Endodermal cell (in vitro differentiated cells): ENCODE measurements at regions not wholly inside any gene's neighbourhood (a gene's known extent, or its start where the extent isn't known, plus 50 kb on each side); places are given as distances from the start of the nearest gene placed in this dataset.

Source experiments
- DNase-seq: peaks from one replicate; pipeline ENCODE4 v3.0.0-alpha.2; 2017
- H3K27ac ChIP-seq: 2 replicates; pipeline ENCODE4 v1.5.1; 2013; ENCODE audit warnings: mild to moderate bottlenecking, low read depth, low read length, moderate library complexity
- H3K27me3 ChIP-seq: 2 replicates; pipeline ENCODE4 v1.6.1; 2013; ENCODE audit warnings: mild to moderate bottlenecking, low read length, moderate library complexity; ENCODE audit not compliant: insufficient read depth, control insufficient read depth, poor library complexity, severe bottlenecking
- H3K36me3 ChIP-seq: 2 replicates; pipeline ENCODE4 v1.7.0; 2013; ENCODE audit warnings: mild to moderate bottlenecking, low read length, moderate library complexity; ENCODE audit not compliant: control insufficient read depth, insufficient read depth
- H3K4me1 ChIP-seq: one replicate; pipeline ENCODE4 v1.7.0; 2013; ENCODE audit warnings: low read length; ENCODE audit not compliant: control insufficient read depth, insufficient read depth
- H3K4me3 ChIP-seq: 2 replicates; pipeline ENCODE4 v1.5.1; 2013; ENCODE audit warnings: mild to moderate bottlenecking, low read length, moderate library complexity
- H3K9ac ChIP-seq: 2 replicates; pipeline ENCODE4 v1.6.1; 2013; ENCODE audit warnings: mild to moderate bottlenecking, low read length, moderate library complexity; ENCODE audit not compliant: poor library complexity, severe bottlenecking; ENCODE audit errors: extremely low read depth
- H3K9me3 ChIP-seq: 2 replicates; pipeline ENCODE4 v1.6.1; 2013; ENCODE audit warnings: mild to moderate bottlenecking, low read length, moderate library complexity; ENCODE audit not compliant: control insufficient read depth
- H3K27ac Mint-ChIP-seq: 2 replicates; pipeline ENCODE4 v1.8.0; 2020; ENCODE audit warnings: mixed read lengths
- H3K27me3 Mint-ChIP-seq: 2 replicates; pipeline ENCODE4 v1.8.0; 2021; ENCODE audit warnings: mild to moderate bottlenecking, mixed read lengths; ENCODE audit not compliant: insufficient read depth
- H3K36me3 Mint-ChIP-seq: 2 replicates; pipeline ENCODE4 v1.8.0; 2020; ENCODE audit warnings: low read depth, mixed read lengths
- H3K4me1 Mint-ChIP-seq: 2 replicates; pipeline ENCODE4 v1.8.0; 2020; ENCODE audit warnings: mixed read lengths
- H3K4me3 Mint-ChIP-seq: 2 replicates; pipeline ENCODE4 v1.8.0; 2020; ENCODE audit warnings: mild to moderate bottlenecking, moderate library complexity, mixed read lengths
- H3K9me3 Mint-ChIP-seq: 2 replicates; pipeline ENCODE4 v1.8.0; 2020; ENCODE audit warnings: mild to moderate bottlenecking, mixed read lengths
- CTCF ChIP-seq: fragments of 200-600 bp; sonication (generic); conservative IDR thresholded peaks from 2 replicates; pipeline ENCODE4 v1.5.0; 2021; ENCODE audit warnings: antibody characterized with exemption, mild to moderate bottlenecking
- WGBS, 2 experiments: methylation state at CpG; one replicate each; pipeline versions ENCODE4 v1.1.5 to v1.1.7; 2013; ENCODE audit warnings: missing lambda C conversion rate in 2 of 2, mixed read lengths in 1 of 2; ENCODE audit not compliant: insufficient coverage in 1 of 2, insufficient read length in 1 of 2; 5-methylcytosine and 5-hydroxymethylcytosine counted together

GRCh38 chr12:90062799-90063198, 354.2 kb upstream of the ATP2B1 start:
- no peaks in the 10 kb centered on the region for H3K4me1 Mint-ChIP-seq
- Histone ChIP-seq H3K4me1 (no peaks in the 10 kb centered on the region), H3K9me3 (no peaks in the 10 kb centered on the region), H3K4me3 (no peak overlapping the region), H3K27ac (no peak overlapping the region), H3K36me3 (no peaks in the 10 kb centered on the region), H3K27me3 (no peaks in the 10 kb centered on the region), H3K9ac (no peak overlapping the region)
- no peaks in the 10 kb centered on the region for H3K36me3 Mint-ChIP-seq
- no peak for DNase-seq
- H3K4me3 Mint-ChIP-seq, result no peak overlapping the region
- WGBS, 2 experiments, result 63 to 81% methylated on average over 1 to 4 of the region's 4 CpGs
- no peak overlapping the region for H3K27ac Mint-ChIP-seq
- no peaks in the 10 kb centered on the region for H3K27me3 Mint-ChIP-seq
- no peak for TF ChIP-seq CTCF
- H3K9me3 Mint-ChIP-seq, result no peaks in the 10 kb centered on the region

GRCh38 chr12:90061809-90062208, 353.2 kb upstream of the ATP2B1 start:
- no peaks in the 10 kb centered on the region for H3K36me3 Mint-ChIP-seq
- TF ChIP-seq CTCF, result no peak
- no peaks in the 10 kb centered on the region for H3K4me1 Mint-ChIP-seq
- H3K4me3 ChIP-seq, result no peak overlapping the region
- no peaks in the 10 kb centered on the region for H3K27me3 Mint-ChIP-seq
- no peaks in the 10 kb centered on the region for H3K9me3 Mint-ChIP-seq
- no peak for DNase-seq
- WGBS, 2 experiments, result 97% methylated on average over 2 of the region's 2 CpGs; no CpG with 5 or more reads in 1 of the 2 experiments
- no peak overlapping the region for H3K27ac Mint-ChIP-seq
- no peaks in the 10 kb centered on the region for H3K36me3 ChIP-seq
- no peaks in the 10 kb centered on the region for H3K27me3 ChIP-seq
- H3K4me3 Mint-ChIP-seq, result no peak overlapping the region
- H3K27ac ChIP-seq, result no peak overlapping the region
- H3K9me3 ChIP-seq, result no peaks in the 10 kb centered on the region
- no peak overlapping the region for H3K9ac ChIP-seq
- H3K4me1 ChIP-seq, result no peaks in the 10 kb centered on the region

- Mint-ChIP-seq H3K4me1 (no peaks in the 10 kb centered on the region), H3K9me3 (no peaks in the 10 kb centered on the region), H3K27me3 (no peaks in the 10 kb centered on the region), H3K27ac (no peak overlapping the region), H3K4me3 (no peak overlapping the region), H3K36me3 (no peaks in the 10 kb centered on the region)
- Histone ChIP-seq H3K36me3 (no peaks in the 10 kb centered on the region), H3K27ac (no peak overlapping the region), H3K9me3 (no peaks in the 10 kb centered on the region), H3K9ac (no peak overlapping the region), H3K4me1 (no peaks in the 10 kb centered on the region), H3K27me3 (no peaks in the 10 kb centered on the region), H3K4me3 (no peak overlapping the region)
- TF ChIP-seq CTCF, result no peak
- 95 to 100% methylated on average over 1 of the region's 1 CpG for WGBS, 2 experiments
- DNase-seq, result no peak
Observed at GRCh38 chr12:90060031-90060430, 351.4 kb upstream of the ATP2B1 start.
